SK-N-SH (cell line): ENCODE measurements at regions not wholly inside any gene's neighbourhood (a gene's known extent, or its start where the extent isn't known, plus 50 kb on each side); places are given as distances from the start of the nearest gene placed in this dataset.

Source experiments
- TF ChIP-seq, protein P1 (sequence below): fragments of 200-600 bp; sonication (generic); IDR thresholded peaks from 2 replicates; pipeline ENCODE4 v1.6.1; 2017; ENCODE audit warnings: antibody characterized with exemption, mild to moderate bottlenecking, moderate library complexity
- TF ChIP-seq, protein P2 (sequence below): fragments of 150-350 bp; IDR thresholded peaks from 2 replicates; pipeline ENCODE4 v1.6.1; 2016; ENCODE audit warnings: mild to moderate bottlenecking, low read depth, low read length

DNA sequence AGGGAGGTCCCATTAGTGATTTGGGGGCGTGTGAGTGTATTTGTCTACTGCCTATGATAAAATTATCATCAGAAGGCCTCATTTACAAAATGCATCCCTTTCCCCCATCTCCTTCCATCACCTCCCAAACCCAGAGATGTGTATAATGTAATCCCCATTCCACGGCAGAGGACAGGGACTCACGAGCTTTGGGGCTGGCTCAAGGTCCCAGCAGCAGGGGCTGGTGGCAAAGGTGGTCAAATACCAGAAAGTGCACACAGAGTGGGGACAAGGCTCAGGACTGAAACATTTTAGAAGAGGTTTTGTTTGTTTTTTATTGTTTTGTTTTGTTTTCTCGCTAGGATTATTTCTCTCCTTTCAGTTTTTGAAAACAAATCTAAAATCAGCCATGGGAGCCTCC lies 68.5 kb upstream of the TOP1 start:
- TF ChIP-seq, protein P1, sequence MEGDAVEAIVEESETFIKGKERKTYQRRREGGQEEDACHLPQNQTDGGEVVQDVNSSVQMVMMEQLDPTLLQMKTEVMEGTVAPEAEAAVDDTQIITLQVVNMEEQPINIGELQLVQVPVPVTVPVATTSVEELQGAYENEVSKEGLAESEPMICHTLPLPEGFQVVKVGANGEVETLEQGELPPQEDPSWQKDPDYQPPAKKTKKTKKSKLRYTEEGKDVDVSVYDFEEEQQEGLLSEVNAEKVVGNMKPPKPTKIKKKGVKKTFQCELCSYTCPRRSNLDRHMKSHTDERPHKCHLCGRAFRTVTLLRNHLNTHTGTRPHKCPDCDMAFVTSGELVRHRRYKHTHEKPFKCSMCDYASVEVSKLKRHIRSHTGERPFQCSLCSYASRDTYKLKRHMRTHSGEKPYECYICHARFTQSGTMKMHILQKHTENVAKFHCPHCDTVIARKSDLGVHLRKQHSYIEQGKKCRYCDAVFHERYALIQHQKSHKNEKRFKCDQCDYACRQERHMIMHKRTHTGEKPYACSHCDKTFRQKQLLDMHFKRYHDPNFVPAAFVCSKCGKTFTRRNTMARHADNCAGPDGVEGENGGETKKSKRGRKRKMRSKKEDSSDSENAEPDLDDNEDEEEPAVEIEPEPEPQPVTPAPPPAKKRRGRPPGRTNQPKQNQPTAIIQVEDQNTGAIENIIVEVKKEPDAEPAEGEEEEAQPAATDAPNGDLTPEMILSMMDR, result no peak
- TF ChIP-seq, protein P2, sequence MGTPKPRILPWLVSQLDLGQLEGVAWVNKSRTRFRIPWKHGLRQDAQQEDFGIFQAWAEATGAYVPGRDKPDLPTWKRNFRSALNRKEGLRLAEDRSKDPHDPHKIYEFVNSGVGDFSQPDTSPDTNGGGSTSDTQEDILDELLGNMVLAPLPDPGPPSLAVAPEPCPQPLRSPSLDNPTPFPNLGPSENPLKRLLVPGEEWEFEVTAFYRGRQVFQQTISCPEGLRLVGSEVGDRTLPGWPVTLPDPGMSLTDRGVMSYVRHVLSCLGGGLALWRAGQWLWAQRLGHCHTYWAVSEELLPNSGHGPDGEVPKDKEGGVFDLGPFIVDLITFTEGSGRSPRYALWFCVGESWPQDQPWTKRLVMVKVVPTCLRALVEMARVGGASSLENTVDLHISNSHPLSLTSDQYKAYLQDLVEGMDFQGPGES, result no peak
